GM18907 (cell line): ENCODE measurements at regions not wholly inside any gene's neighbourhood (a gene's known extent, or its start where the extent isn't known, plus 50 kb on each side); places are given as distances from the start of the nearest gene placed in this dataset.

Experiments
- ATAC-seq: cut with Tn5 transposase; IDR thresholded peaks from one replicate; pipeline ENCODE4 v1.9.1; 2021; ENCODE audit warnings: mild to moderate bottlenecking, moderate library complexity; ENCODE audit not compliant: unreplicated experiment

DNA sequence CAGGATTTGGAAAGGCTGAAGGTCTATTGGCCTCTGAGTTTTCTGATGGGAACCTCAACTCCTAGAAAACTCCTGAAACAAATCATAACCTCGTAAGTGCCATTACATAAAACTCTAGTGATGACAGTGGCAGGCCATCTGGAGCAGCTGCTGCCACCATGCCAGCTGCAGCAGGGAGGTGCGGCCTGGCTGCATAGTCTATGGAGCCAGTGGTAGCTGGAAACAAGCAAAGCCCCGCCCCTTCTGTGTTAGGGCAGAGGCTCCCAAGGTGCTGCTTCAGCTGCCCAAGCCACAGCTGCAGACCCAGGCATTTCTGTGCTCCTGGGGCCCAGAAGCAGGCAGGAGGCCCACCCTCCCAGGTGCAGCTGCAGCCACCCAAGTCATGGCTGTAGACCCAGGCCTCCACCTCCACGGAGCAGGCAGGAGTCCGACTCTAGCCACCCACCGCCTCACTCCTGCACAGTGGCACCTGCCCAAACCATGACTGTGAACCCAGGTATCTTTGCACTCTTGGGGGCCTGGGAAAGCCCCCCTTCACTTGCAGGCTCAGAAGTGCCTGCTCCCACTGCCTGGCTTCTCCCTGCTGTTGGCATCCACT, 254.1 kb upstream of the KCNJ16 start:
- ATAC-seq = no peak

DNA sequence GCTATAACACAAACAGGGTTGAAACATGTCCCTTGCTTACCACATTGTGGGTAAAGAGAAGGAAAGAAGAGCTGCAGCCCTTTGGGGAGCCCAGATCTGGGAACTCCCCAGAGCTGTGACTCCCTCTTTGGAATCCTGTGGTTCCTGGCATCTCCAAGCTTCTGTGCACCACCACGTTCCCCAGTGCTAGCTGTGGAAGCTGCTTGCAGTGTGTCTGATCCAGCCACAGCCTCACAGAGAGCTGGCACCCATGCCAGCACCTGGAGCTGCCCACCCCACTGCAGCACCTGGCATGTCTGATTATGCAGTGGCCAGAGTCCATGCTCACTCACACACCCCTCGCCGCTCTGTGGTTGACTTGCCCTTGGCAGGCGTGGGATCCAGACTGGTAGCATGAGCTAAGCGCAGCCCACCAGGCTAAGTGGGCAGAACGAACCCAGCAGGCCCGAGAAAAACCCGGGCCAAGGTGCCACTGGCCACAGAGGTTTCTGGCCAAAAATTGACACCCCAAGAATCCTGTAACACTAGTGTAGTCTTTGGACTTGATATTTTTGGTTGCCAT, 252.6 kb upstream of the KCNJ16 start:
- no peak for ATAC-seq

DNA sequence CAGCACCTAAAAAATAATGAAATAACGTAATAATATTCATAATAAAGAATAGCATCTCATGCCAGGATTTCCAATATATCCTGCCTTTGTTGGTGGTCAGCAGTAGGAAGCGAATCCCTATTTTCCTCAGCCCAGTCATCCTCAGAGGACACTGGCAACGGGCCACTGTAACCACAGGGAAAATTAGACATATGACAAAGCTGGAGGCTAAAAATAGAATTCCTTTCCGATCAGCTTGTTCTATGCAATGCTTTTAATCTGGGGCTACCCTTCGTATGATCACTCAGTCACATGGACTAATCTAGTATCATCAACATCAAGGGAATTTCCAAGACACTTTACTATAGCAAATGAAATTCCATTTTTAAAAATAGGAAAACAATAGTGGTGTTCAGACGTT, 246.9 kb upstream of the KCNJ16 start:
- no peak for ATAC-seq

DNA sequence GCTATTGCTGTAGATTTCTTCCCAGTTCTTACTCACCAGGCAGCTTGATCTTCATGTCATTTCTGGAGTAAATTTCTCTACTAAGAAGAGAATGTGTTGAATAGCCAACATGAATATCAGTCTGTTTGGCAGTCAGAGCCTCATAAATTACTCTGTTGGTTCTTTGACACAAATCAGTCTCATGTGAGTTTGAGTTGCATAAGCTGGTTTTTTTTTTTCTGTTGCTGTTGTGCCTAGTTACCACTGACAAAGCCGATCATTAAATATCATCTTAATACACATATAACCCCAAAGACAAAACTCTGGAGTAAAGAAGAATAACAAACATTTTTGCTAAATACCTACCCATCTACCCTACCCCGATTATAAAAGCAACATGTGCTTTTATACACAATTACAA, 240.5 kb upstream of the KCNJ16 start:
- ATAC-seq = no peak

DNA sequence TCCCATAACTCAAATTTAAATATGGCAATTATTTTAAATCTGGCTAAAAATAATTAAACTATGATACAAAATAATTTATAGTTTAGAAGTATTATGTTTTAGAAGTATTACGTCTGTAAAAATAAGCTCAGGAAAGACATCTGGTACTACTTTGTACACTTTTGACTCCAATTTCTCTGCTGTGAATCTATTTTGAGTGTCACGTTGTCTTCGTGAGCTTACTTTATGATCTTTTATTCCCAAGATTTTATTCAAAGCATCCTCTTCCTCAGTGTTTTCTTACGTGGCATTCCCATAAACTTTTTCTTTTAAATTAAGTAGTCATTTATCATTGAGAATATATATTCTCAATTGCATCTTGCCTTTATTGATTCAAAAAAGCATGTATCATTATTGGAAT, 223.3 kb upstream of the KCNJ16 start:
- no peak for ATAC-seq

DNA sequence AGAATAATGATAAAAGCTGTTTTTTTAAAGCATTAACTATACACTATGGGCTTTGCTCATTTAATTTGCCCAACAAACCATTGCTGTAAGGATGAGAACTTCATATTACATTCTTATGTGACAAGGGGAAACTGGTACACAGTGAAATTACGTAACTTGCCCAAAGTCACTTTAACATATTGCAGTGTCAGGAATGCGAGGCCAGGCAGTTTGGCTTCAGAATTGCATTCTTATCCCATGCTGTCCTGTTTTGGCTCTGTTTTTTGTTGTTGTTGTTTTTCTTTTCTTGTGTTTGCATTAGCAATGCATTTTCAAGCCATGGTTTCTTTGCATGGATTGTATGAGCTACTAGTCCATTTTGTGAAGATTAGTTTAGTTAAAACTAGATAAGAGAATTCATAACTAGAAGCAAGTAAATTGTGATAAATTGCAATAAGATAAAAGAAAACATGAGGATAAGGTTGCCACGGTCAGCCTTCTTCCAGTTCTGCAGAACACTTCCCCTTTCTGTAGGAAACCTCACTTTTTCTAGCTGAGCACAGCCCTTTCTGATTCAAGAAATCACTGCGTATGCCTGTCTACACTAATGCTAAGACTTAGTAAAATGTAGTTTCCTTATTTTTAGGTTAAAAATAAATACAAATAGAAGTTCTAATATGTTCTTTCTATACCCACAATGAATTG, 221.3 kb upstream of the KCNJ16 start:
- no peak for ATAC-seq

DNA sequence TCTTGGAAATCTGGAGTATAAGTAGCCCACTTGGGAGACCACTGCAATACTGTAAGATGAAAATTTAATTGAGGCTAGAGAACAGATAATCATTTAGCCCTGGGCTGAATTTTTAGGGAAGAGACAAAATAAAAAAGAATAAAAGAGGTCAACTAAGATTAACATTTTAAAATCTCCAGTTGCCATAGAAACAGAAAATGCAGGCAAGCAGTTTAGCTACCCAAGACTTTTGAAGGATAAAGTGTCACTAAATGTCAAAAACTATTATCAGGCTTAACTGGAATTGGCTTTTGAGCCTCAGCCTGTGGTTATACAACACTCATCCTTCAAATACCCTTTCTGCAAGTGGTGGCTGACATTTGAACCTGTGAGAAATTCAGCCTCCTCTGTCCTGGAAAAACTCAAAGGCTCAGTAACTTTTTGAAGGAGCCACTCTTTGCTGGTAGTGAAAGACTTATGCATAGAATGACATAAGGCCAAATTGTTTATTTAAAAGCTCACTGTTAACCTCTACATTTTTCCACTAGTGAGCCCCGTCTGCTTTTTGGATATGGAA, 220.7 kb upstream of the KCNJ16 start:
- ATAC-seq = no peak

DNA sequence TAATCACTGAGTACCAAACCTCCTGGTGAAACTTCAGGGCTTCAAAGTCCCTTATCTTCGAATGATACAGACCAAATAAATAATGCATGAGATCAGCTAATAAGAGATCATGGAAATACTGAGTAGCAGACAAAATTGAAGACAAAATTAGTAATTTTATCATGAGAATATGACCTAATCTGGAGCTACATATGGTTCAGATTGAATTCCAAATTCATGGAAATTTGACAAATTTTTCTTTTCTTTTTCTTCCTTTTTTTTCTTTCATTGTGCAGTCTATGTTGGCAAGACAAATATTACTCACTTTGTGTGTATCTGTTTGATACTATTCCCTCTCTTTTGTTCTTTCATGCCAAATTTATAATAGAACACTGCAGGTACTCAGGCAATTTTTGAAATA, 218.1 kb upstream of the KCNJ16 start:
- no peak for ATAC-seq

DNA sequence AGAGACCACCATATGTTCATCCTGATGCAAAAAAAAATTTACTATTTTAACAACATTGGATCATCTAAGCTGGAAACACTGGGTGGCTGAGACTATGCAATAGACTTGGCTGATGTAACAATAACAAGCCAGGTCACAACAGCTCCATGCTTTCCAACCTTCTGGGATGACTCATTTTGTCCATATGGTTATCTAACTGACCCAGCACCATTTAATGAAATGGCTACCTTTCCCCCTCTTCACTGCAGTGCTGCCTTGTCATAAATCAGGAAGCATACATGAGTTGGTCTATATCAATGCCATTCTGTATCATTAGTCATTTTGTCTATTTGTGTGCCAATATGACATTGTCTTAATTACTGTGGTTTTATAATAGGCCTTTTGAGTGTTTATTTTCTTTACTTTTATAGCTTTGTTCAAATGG, 217.6 kb upstream of the KCNJ16 start:
- no peak for ATAC-seq

DNA sequence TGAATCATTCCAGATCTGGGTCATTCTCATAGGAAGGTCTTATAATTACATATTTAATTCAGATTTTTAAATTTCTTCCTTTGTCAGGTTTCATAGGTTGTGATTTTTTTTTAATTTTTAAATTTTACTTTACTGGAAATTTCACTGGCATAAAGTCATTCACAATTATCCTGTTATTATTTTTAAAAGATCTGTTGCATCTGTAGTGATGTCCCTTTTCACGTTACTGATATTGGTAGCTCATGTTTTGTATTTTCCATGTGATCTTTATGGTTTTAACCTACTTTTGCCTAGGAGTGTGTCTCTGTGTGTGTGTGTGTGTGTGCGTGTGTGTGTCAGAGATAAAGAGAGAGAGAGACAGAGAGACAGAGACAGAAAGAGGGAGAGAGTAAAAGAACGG, 216.6 kb upstream of the KCNJ16 start:
- ATAC-seq = no peak

DNA sequence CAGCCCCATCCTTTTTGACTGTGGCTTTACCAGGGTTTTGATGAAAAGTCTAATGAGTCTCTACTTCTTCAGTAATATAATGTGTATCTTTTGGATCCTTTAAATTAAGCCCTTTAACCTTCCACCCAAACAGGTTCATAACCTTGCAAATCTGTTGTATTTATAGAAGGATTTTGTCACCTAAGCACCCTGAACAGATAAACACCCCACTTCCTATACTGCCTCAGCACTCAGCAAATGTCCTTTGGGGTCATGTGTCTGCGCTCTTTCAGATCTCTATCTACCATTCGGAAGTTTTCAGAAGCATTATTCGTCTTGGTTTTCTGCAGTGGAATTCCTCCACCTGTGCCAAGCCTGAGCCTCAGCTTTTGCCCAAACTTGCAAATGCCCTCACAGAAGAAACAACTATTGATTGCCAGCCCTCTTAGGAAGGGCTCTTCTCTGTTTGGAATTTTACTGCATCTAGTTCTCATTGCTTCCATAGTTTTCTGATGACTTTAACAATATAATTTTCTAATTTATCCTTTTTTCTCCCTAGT, 214.8 kb upstream of the KCNJ16 start:
- no peak for ATAC-seq

DNA sequence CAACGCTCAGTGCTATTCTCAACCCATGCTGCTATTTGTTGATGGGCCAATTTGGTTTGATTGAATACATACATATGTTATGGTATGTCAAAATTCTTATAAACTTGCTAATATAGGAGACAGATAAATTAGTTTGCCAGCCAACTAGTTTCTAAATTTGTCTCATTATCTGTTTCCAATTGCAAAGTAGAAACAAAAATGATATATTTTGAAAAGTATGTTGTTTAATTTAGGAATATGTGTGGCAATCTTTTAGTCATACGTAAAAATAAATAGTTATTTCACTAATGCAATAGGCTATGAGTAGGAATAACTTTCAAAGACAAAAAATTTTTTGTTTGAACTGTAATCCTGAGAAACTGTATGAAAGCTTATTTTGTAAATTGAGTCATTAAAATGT, 210.6 kb upstream of the KCNJ16 start:
- ATAC-seq = no peak

DNA sequence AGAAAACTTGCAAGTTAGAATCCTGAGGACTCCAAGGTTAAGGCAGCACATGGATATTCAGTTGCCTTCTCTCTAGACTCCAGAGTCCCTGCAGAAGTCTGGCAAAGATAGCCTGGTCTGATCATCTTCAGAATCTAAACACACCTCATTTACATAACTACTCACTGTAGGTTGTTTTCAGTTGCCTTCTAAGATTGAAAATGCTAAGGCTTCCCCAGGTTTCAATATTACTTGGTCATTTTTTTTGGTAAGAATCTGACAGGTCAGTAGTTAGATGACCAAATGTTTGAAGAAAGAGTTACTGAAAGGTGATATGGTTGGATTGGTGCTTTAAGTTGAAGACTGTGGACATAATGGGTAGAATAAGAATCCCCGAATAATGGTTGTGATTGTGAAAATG, 205.4 kb upstream of the KCNJ16 start:
- ATAC-seq = peak; percentile 88

DNA sequence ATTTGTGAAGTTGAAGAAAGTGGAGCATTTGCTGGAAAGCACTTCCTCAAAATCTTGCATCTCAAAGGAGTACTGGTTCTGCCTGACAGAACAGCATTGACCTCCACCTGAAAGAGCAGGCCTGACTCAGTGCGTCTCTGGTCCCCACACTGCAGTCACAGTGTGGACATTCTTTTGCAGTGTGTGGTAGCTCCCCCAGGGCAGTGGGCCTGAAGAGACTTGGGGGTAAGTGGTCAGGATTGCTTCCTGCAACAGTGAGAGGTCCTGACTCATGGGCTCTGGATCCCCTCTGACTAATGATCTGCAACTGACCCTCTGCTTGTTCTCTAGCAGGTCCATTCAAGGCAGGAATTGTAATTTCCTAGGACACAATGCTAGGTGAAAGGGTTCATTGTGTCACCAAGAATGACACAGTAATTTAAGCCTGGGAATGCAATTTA, 204.9 kb upstream of the KCNJ16 start:
- ATAC-seq = peak; percentile 64

DNA sequence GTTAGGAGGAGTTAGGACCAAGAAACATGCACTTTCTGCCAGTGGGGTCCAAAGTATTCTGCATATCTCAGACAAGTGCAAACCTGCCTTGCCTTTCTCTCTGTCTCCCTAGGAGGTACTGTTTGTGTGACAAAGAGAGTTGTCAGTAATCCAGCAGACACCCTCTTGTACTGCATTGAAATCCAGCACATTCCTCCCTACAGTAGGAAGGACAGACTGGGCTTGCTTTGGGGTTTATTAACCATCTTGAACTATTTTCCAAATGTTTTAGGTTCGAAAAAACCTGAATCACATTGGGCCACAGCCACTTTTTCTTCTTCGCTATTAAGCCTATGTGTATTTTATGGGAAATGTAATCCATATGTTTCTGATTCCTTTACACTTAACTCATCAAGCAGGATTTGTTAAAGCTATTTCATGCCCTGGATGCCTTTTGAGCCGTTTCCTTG, 204.2 kb upstream of the KCNJ16 start:
- ATAC-seq = no peak

DNA sequence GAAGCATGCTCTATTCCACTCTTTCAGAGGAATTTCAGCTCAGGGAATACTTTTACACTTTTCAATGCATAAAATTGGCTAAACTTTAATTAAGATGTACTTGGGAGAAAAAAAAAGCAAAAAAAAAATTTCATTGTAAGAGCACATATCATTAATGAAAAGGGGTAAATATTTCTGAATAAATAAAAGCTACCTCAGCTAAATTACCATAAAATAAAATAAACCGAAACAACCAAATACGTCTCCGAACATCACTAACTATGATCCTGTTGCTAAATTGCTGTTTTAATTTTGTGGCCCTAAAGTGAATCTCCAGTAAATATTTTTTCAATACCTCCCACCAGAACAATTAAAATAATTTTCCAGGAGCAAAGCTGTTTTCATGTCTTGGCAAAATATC, 203.7 kb upstream of the KCNJ16 start:
- ATAC-seq = no peak

DNA sequence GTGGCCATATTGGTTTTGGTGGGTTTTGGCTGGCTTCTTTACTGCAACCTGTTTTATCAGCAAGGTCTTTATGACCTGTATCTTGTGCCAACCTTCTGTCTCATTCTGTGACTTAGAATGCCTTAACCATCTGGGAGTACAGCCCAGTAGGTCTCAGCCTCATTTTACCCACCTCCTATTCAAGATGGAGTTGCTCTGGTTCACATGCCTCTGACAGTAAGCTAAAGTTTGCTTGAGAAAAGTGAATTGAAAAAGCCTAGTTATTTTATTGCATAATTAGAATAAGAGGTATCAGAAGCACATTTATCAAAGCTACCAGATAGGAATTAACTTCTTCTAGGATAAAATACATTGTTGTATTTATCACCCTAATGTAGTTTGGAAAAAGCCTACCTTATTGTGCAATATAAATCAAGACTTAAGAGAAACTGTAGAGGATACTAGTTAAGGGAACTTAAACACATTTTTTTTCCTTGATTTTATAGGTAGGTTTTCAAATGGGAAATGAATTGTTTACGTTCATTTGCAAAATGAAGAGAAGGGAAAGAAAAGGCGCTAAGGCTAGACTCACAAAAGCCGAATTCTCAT, 202.3 kb upstream of the KCNJ16 start:
- no peak for ATAC-seq

DNA sequence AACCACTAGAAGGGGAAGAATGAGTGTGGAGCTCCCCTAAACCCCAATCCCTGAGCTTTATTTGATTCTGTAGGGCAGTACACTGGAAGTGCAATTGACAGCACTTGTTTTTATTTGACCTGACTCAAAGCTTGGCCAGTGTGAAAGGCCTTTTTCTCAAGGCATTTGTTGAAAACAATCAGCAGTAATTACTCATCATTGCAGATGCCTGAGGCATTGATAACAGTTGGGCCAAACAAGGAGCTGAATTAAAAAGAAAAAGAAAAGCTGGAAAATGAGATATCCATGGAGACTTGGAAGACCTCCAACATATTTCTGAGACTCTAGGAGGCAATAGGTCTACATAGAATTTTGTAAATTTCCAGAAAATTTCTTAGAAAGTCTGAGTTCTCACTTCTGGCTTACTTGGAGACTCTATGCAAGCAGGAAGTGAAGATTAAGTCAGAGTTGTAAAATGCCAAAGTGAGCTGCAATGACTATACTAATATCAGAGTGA, 200.8 kb upstream of the KCNJ16 start:
- no peak for ATAC-seq

DNA sequence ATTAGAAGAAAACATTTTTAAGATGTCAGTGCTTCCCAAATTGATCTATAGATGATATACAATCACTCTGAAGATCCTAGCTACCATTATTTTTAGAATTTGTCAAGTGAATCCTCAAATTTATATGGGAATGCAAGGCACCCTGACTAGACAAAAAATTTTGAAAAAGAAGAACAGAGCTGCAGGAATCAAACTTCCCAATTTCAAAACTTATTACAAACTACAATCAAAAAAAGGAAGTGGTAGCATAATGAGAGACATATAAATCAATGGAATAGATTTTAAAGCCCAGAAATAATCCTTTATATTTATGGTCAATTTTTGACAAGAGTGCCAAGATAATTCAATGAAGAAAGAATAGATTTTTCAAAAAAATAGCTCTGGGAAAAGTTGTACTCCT, 198.3 kb upstream of the KCNJ16 start:
- no peak for ATAC-seq

DNA sequence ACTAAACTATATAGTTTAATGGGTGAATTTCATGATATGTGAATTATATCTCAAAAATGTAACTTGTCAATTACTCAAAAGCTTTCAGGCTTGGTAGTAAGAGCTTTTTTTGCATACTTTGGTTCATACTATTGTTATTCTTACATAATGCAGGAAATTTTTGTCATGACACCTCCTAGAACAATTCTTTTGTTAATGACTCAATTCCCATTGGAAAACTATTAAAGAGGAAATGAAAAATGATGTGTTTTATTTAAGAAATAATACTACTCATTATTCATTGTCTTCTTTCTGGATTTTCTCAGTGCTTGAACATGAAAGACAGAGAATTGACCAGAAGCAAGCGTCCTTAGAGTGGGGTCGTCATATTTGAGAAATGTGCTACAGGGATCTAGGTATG, 196.4 kb upstream of the KCNJ16 start:
- no peak for ATAC-seq

DNA sequence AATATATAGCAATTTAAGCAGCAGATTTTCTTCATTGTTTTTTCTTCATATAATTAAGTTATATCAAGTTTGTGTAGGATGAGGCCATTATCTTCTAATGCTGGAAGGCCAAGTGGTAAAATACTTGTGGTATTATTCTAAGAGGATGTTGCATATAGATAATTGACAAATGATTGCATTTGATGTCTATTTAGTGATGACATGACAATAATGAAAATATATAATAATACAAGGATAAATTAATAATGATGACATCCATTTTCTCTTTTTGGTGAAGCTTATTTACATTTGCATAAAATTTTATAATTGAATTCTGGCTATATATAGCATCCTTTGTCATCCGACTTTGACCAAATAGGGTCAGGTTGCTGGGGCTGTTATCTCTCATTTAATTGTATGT, 195.4 kb upstream of the KCNJ16 start:
- no peak for ATAC-seq
